Upper lobe of left lung (tissue), 6 donors: ENCODE measurements at regions not wholly inside any gene's neighbourhood (a gene's known extent, or its start where the extent isn't known, plus 50 kb on each side); places are given as distances from the start of the nearest gene placed in this dataset.

Experiments used
- ATAC-seq, 2 donors: fragments of 200-7000 bp; cut with Tn5 transposase; one replicate each; pipeline ENCODE4 v1.9.1; 2022; ENCODE audit warnings: mild to moderate bottlenecking in 2 of 2, moderate library complexity in 2 of 2; ENCODE audit not compliant: low FRiP score in 2 of 2
- DNase-seq, 2 donors: peaks; one replicate each; pipeline ENCODE4 v3.0.0-alpha.2; 2019 to 2020
- H3K27ac ChIP-seq, 4 donors: fragments of 200-600 bp; sonication (generic); one replicate each; pipeline ENCODE4 v1.5.1; 2016 to 2019
- H3K27me3 ChIP-seq, 4 donors: fragments of 200-600 bp; sonication (generic); one replicate each; pipeline ENCODE4 v1.5.1; 2017 to 2019
- H3K36me3 ChIP-seq, 4 donors: fragments of 200-600 bp; sonication (generic); one replicate each; pipeline ENCODE4 v1.5.1; 2016 to 2019
- H3K4me1 ChIP-seq, 4 donors: fragments of 200-600 bp; sonication (generic); one replicate each; pipeline ENCODE4 v1.5.1; 2018 to 2019
- H3K4me3 ChIP-seq, 4 donors: fragments of 200-600 bp; sonication (generic); one replicate each; pipeline ENCODE4 v1.5.1; 2017 to 2019; ENCODE audit warnings: mild to moderate bottlenecking in 2 of 4, moderate library complexity in 1 of 4
- H3K9me3 ChIP-seq, 4 donors: fragments of 200-600 bp; sonication (generic); one replicate each; pipeline ENCODE4 v1.5.1; 2018 to 2019
- EP300 ChIP-seq, 4 donors: sonication (generic); formaldehyde crosslinking; IDR thresholded peaks; one replicate each; pipeline ENCODE4 v1.5.1; 2017; ENCODE audit warnings: antibody characterized with exemption in 4 of 4, control low read depth in 2 of 4
- POLR2A ChIP-seq, 4 donors: fragments of 450-650 bp; IDR thresholded peaks; one replicate each; pipeline ENCODE4 v1.5.1; 2016 to 2017; ENCODE audit warnings: antibody characterized with exemption in 4 of 4, mild to moderate bottlenecking in 2 of 4
- POLR2AphosphoS5 ChIP-seq, 2 donors: sonication (generic); formaldehyde crosslinking; IDR thresholded peaks; one replicate each; pipeline ENCODE4 v1.5.1; 2017; ENCODE audit warnings: antibody characterized with exemption in 2 of 2
- WGBS, 2 donors: methylation state at CpG; one replicate each; pipeline ENCODE4 v1.1.5; 2017 to 2018; 5-methylcytosine and 5-hydroxymethylcytosine counted together
- small RNA-seq, 4 donors: library from RNA; depleted of rRNA; stranded (forward); fragments of <200 nt; gene quantifications; one replicate each; pipeline ENCODE3, GENCODE V24; 2016
- TF ChIP-seq, protein P1 (sequence below), 6 experiments: fragments of 450-650 bp in 4 of 6; fragments of 200-600 bp in 2 of 6; sonication (generic) in 2 of 6; IDR thresholded peaks; one replicate each; pipeline ENCODE4 v1.5.1; 2016 to 2019; ENCODE audit warnings: antibody characterized with exemption in 6 of 6
- donor health status: DM: no; HTN: no; CAD: no; lungs with moderate emphysema.
- donor health status: DM: no; HTN: yes; CAD: no; lungs with severe emphysema.

DNA sequence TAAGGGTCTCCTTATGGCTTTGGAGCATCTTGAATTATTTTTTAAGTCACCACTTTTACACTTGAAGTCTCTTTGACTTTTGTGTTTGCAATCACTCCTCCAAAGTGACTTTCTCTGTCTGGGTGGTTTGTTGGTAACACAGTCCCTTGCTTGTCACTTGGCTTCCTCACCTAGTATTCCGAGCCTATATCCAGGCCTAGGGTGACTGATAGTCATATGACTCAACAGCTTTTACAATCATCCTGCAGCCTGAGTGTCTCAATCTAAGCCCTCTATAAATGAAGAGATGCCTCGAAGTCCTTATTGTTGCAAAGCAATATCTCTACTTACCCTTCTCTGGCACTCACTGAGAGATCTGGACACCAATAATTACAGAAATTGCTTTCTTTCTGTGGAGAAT lies 53.9 kb upstream of the SETBP1 start:
- WGBS, 2 donors: 78 to 84% methylated on average over 2 of the region's 2 CpGs
- no peaks in the 10 kb centered on the region for H3K27me3 ChIP-seq
- TF ChIP-seq, protein P1, sequence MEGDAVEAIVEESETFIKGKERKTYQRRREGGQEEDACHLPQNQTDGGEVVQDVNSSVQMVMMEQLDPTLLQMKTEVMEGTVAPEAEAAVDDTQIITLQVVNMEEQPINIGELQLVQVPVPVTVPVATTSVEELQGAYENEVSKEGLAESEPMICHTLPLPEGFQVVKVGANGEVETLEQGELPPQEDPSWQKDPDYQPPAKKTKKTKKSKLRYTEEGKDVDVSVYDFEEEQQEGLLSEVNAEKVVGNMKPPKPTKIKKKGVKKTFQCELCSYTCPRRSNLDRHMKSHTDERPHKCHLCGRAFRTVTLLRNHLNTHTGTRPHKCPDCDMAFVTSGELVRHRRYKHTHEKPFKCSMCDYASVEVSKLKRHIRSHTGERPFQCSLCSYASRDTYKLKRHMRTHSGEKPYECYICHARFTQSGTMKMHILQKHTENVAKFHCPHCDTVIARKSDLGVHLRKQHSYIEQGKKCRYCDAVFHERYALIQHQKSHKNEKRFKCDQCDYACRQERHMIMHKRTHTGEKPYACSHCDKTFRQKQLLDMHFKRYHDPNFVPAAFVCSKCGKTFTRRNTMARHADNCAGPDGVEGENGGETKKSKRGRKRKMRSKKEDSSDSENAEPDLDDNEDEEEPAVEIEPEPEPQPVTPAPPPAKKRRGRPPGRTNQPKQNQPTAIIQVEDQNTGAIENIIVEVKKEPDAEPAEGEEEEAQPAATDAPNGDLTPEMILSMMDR (IDR thresholded peaks at IDR 0.05): no peak
- TF ChIP-seq POLR2A (IDR thresholded peaks at IDR 0.05) (no peak), POLR2AphosphoS5 (IDR thresholded peaks at IDR 0.05) (no peak), EP300 (IDR thresholded peaks at IDR 0.05) (no peak)
- H3K9me3 ChIP-seq: no peaks in the 10 kb centered on the region
- DNase-seq (no peak), ATAC-seq (no peak)
- no peaks in the 10 kb centered on the region for H3K4me1 ChIP-seq
- no peak overlapping the region for H3K4me3 ChIP-seq
- H3K36me3 ChIP-seq: no peaks in the 10 kb centered on the region
- H3K27ac ChIP-seq: no peak overlapping the region

DNA sequence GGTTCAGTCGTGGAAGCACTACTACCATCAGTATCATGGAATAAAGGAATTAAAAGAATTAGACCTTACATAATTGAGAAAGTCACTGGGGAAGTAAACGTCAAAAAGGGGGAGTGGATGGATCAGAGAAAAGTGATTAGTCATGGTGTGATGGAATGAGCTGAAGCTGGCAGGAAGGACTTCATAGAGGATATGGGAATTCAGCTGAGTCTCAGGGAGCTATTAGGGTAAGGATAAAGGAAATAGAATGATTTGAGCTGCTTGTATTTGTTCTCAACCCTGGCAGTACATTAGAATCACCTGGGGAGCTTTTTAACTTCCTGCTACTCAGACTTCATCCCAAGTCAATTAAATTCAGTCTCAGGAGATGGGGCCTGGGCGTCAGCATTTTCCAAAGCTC lies 53.4 kb upstream of the SETBP1 start:
- ATAC-seq (no peak), DNase-seq (no peak)
- H3K4me3 ChIP-seq: no peak overlapping the region
- TF ChIP-seq POLR2AphosphoS5 (IDR thresholded peaks at IDR 0.05) (no peak), POLR2A (IDR thresholded peaks at IDR 0.05) (no peak)
- no peaks in the 10 kb centered on the region for H3K9me3 ChIP-seq
- no peak overlapping the region for H3K27ac ChIP-seq
- 57 to 64% methylated on average over 3 of the region's 3 CpGs for WGBS, 2 donors
- H3K27me3 ChIP-seq: no peaks in the 10 kb centered on the region
- no peaks in the 10 kb centered on the region for H3K36me3 ChIP-seq
- H3K4me1 ChIP-seq: no peaks in the 10 kb centered on the region

DNA sequence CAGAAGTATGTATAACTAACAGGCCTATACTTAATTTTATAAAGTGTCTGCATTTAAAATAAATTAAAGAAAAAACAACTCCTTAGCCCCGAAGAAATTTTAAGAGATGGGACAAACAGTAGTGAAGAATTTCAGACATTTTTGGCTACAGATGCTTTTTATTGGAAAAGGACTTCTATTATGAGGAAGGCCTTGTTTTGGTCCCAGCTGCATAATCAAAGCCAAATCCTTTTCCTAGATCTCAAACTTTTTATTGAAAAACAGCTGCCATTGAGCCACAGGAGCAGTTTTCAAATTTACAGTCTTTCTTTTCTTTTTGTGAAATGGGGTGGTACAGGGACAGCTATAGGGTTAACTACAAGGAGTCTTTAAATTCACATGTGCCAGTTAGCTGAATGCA lies 51.3 kb upstream of the SETBP1 start:
- WGBS, 2 donors: 77 to 86% methylated on average over 1 of the region's 1 CpG
- no peaks in the 10 kb centered on the region for H3K9me3 ChIP-seq

DNA sequence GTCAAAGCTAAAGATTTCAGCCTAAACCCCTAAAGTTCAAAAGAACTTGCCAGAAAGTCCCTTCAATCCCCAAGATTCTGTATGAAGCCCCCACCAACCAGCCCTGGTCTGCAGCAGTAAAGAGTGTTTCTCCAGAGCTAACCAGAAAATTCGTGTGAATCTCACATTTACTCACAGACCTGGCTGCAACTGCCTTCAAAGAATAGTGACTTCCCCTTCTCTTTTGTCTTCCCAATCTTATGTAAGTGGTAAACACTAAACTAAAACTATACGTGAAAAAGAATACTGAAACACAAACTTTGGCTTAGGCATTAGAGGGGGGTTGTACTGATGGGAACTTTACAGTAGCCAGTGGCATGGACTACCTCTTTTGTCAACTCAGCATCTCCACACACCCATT lies 50.6 kb upstream of the SETBP1 start:
- H3K9me3 ChIP-seq: no peaks in the 10 kb centered on the region
- no peaks in the 10 kb centered on the region for H3K27me3 ChIP-seq
- H3K27ac ChIP-seq: no peak overlapping the region
- 28 to 34% methylated on average over 2 of the region's 2 CpGs for WGBS, 2 donors
- TF ChIP-seq POLR2AphosphoS5 (IDR thresholded peaks at IDR 0.05) (no peak), EP300 (IDR thresholded peaks at IDR 0.05) (no peak)
- ATAC-seq (no peak), DNase-seq (no peak)
- no peaks in the 10 kb centered on the region for H3K36me3 ChIP-seq
- no peaks in the 10 kb centered on the region for H3K4me1 ChIP-seq
- H3K4me3 ChIP-seq: no peak overlapping the region

More for the DNA sequence above, 51.3 kb upstream of the SETBP1 start:
- Histone ChIP-seq H3K4me3 (no peak overlapping the region), H3K27me3 (no peaks in the 10 kb centered on the region), H3K27ac (no peak overlapping the region), H3K4me1 (no peaks in the 10 kb centered on the region), H3K36me3 (no peaks in the 10 kb centered on the region)
- no peak for TF ChIP-seq POLR2A (IDR thresholded peaks at IDR 0.05)
- TF ChIP-seq POLR2AphosphoS5 (IDR thresholded peaks at IDR 0.05): no peak
- TF ChIP-seq, protein P1 (IDR thresholded peaks at IDR 0.05): no peak
- no peak for TF ChIP-seq EP300 (IDR thresholded peaks at IDR 0.05)
- ATAC-seq: no peak
- DNase-seq: no peak

Small RNA genes lying in the stretch of these regions (small RNA-seq; reads per million reads assigned to genes)
- 0 reads per million in 4 donors for gene RNA5SP455
